K562 (cell line): ENCODE measurements at regions not wholly inside any gene's neighbourhood (a gene's known extent, or its start where the extent isn't known, plus 50 kb on each side); places are given as distances from the start of the nearest gene placed in this dataset.

ENCODE experiments used
- ATAC-seq: fragments of 200-7000 bp; cut with Tn5 transposase; 3 replicates; pipeline ENCODE4 v1.9.1; 2020; ENCODE audit warnings: moderate library complexity
- BruUV-seq: library from RNA; stranded (reverse); fragments of 400-500 nt; replicated peaks from 2 replicates; lab custom pipeline; 2021; lab: Mats Ljungman, UMichigan
- CTCF ChIA-PET: fragments of 300-600 bp; formaldehyde crosslinking; extraction: SDS; loops from one replicate; lab custom pipeline; 2021; ENCODE audit warnings: low intra/inter-chr PET ratio; lab: Yijun Ruan, JAX
- POLR2A ChIA-PET: fragments of 300-600, 350-650 bp; sonication (Branson Sonifier 250); formaldehyde crosslinking; extraction: SDS; loops from one replicate; lab custom pipeline; 2021; ENCODE audit warnings: antibody characterized with exemption, inconsistent platforms; lab: Yijun Ruan, JAX
- DNase-seq, 4 experiments: peaks; one replicate each; pipeline versions ENCODE4 v3.0.0 to v3.0.0-alpha.2; 2011 to 2018; ENCODE audit warnings: low spot score in 3 of 4, mixed read lengths in 3 of 4; ENCODE audit errors: extremely low read depth in 1 of 4
- FAIRE-seq: peaks from 2 replicates; lab custom pipeline; 2011; peaks lifted over from hg19 to GRCh38; lab: Jason Lieb, UNC
- H2AFZ ChIP-seq: 2 replicates; pipeline ENCODE4 v1.6.0; 2011; ENCODE audit warnings: low read depth, low read length, control low read depth, inconsistent platforms
- H3K27ac ChIP-seq: fragments of 200-600 bp; 3 replicates; pipeline ENCODE4 v1.8.0; 2011; ENCODE audit warnings: low read depth, mild to moderate bottlenecking, control low read depth, inconsistent platforms, low read length, moderate library complexity, mixed read lengths; ENCODE audit errors: extremely low read depth
- H3K27me3 ChIP-seq, 2 experiments: fragments of 300-600 bp in 1 of 2; 2 replicates in 1 of 2; 3 replicates in 1 of 2; pipeline versions ENCODE4 v1.6.0 to v1.8.0; 2011; ENCODE audit warnings: inconsistent platforms in 2 of 2, low read length in 2 of 2, mild to moderate bottlenecking in 1 of 2, mixed read lengths in 1 of 2, moderate library complexity in 1 of 2; ENCODE audit not compliant: control insufficient read depth in 2 of 2, insufficient read depth in 2 of 2
- H3K36me3 ChIP-seq: fragments of 300-600 bp; 3 replicates; pipeline ENCODE4 v1.8.0; 2011; ENCODE audit warnings: mild to moderate bottlenecking, low read length, inconsistent platforms; ENCODE audit not compliant: control insufficient read depth, insufficient read depth
- H3K4me1 ChIP-seq, 2 experiments: fragments of 200-600 bp in 1 of 2; replicated peaks in 1 of 2; 2 replicates in 1 of 2; 3 replicates in 1 of 2; pipeline versions ENCODE4 v1.5.1 to v1.8.0; 2011; ENCODE audit warnings: inconsistent platforms in 2 of 2, low read length in 2 of 2, mild to moderate bottlenecking in 1 of 2, mixed read lengths in 1 of 2, moderate library complexity in 1 of 2; ENCODE audit not compliant: control insufficient read depth in 2 of 2, insufficient read depth in 2 of 2
- H3K4me2 ChIP-seq: 2 replicates; pipeline ENCODE4 v1.6.1; 2011; ENCODE audit warnings: low read length, control low read depth, inconsistent platforms, mixed read lengths; ENCODE audit not compliant: insufficient read depth
- H3K4me3 ChIP-seq: fragments of 200-600 bp; sonication (generic), shearing (Covaris generic); 2 replicates; pipeline ENCODE4 v1.5.1; 2016; ENCODE audit warnings: control low read depth, inconsistent platforms
- H3K79me2 ChIP-seq: fragments of 200-600 bp; 3 replicates; pipeline ENCODE4 v1.8.0; 2011; ENCODE audit warnings: low read length, inconsistent platforms; ENCODE audit not compliant: control insufficient read depth, insufficient read depth
- H3K9ac ChIP-seq, 2 experiments: 2 replicates each; pipeline versions ENCODE4 v1.6.0 to v1.6.1; 2011; ENCODE audit warnings: low read depth in 2 of 2, low read length in 2 of 2, control low read depth in 1 of 2, inconsistent platforms in 1 of 2, mild to moderate bottlenecking in 1 of 2, mixed read lengths in 1 of 2; ENCODE audit not compliant: insufficient read depth in 1 of 2
- H3K9me1 ChIP-seq: one replicate; pipeline ENCODE4 v1.6.0; 2011; ENCODE audit warnings: inconsistent platforms, mild to moderate bottlenecking, low read length, moderate library complexity; ENCODE audit not compliant: control insufficient read depth, insufficient read depth
- H3K9me3 ChIP-seq: replicated peaks from 2 replicates; pipeline ENCODE4 v1.5.1; 2011; ENCODE audit warnings: low read depth, low read length, inconsistent platforms; ENCODE audit not compliant: control insufficient read depth, insufficient read depth
- H4K20me1 ChIP-seq: replicated peaks from 2 replicates; pipeline ENCODE4 v1.6.1; 2011; ENCODE audit warnings: low read length, inconsistent platforms, mixed read lengths; ENCODE audit not compliant: control insufficient read depth, insufficient read depth
- CEBPG ChIP-seq, 3 experiments: fragments of 200-800 bp in 1 of 3; sonication (Bioruptor generic) in 1 of 3; sonication (generic) in 1 of 3; formaldehyde crosslinking in 1 of 3; IDR thresholded peaks in 2 of 3; conservative IDR thresholded peaks in 1 of 3; 2 replicates each; pipeline versions ENCODE4 v1.6.1 to v1.8.0; 2016 to 2022; ENCODE audit warnings: missing compliant biosample characterization in 2 of 3, missing genetic modification characterization in 2 of 3, mild to moderate bottlenecking in 1 of 3, missing genetic modification reagents in 1 of 3
- DMBX1 ChIP-seq: fragments of 250-450 bp; sonication (Bioruptor Pico); IDR thresholded peaks from 2 replicates; pipeline ENCODE4 v1.8.0; 2022; ENCODE audit warnings: inconsistent platforms, mild to moderate bottlenecking, moderate library complexity, borderline replicate concordance
- ELK3 ChIP-seq: fragments of 450-650 bp; formaldehyde crosslinking; IDR thresholded peaks from 2 replicates; pipeline ENCODE4 v1.4.0; 2020; ENCODE audit warnings: mild to moderate bottlenecking
- ERF ChIP-seq: fragments of 450-650 bp; formaldehyde crosslinking; IDR thresholded peaks from 2 replicates; pipeline ENCODE4 v1.4.0; 2020; ENCODE audit warnings: mild to moderate bottlenecking, mixed read lengths
- KDM4B ChIP-seq, 2 experiments: fragments of 450-650 bp in 1 of 2; sonication (generic) in 1 of 2; IDR thresholded peaks; 2 replicates each; pipeline ENCODE4 v1.6.1; 2016 to 2017; ENCODE audit warnings: borderline replicate concordance in 2 of 2, antibody characterized with exemption in 1 of 2, low read depth in 1 of 2, mild to moderate bottlenecking in 1 of 2
- MEIS2 ChIP-seq: fragments of 450-650 bp; IDR thresholded peaks from 2 replicates; pipeline ENCODE4 v1.6.1; 2014; ENCODE audit warnings: mild to moderate bottlenecking; ENCODE audit not compliant: partially characterized antibody
- NONO ChIP-seq, 2 experiments: fragments of 200-400 bp in 1 of 2; fragments of 450-650 bp in 1 of 2; formaldehyde crosslinking in 1 of 2; IDR thresholded peaks; 2 replicates each; pipeline ENCODE4 v1.6.1; 2017; ENCODE audit warnings: low read depth in 2 of 2, mild to moderate bottlenecking in 2 of 2, moderate library complexity in 2 of 2, low read length in 1 of 2
- NR0B1 ChIP-seq: fragments of 450-650 bp; IDR thresholded peaks from one replicate; pipeline ENCODE4 v1.6.1; 2018; ENCODE audit warnings: mild to moderate bottlenecking, moderate library complexity; ENCODE audit not compliant: partially characterized antibody
- PML ChIP-seq: IDR thresholded peaks from 2 replicates; pipeline ENCODE4 v1.6.1; 2012; ENCODE audit warnings: low read length, inconsistent platforms
- SPI1 ChIP-seq: IDR thresholded peaks from 2 replicates; pipeline ENCODE4 v1.6.1; 2011; ENCODE audit warnings: low read depth, low read length, control low read depth, borderline replicate concordance
- SUPT5H ChIP-seq: fragments of 450-650 bp; IDR thresholded peaks from 2 replicates; pipeline ENCODE4 v1.6.1; 2016
- TFAM ChIP-seq: fragments of 250-450 bp; sonication (Bioruptor Pico); conservative IDR thresholded peaks from 2 replicates; pipeline ENCODE4 v1.5.0; 2021; ENCODE audit warnings: mild to moderate bottlenecking, moderate library complexity
- TGIF2 ChIP-seq: sonication (generic); formaldehyde crosslinking; IDR thresholded peaks from 2 replicates; pipeline ENCODE4 v1.8.1; 2022; ENCODE audit warnings: mild to moderate bottlenecking, missing genetic modification reagents, moderate library complexity
- THAP7 ChIP-seq: fragments of 250-450 bp; sonication (Bioruptor Pico); IDR thresholded peaks from 2 replicates; pipeline ENCODE4 v1.5.0; 2021
- ZBTB2 ChIP-seq: fragments of 450-650 bp; IDR thresholded peaks from 2 replicates; pipeline ENCODE4 v1.6.1; 2016; ENCODE audit warnings: antibody characterized with exemption
- ZNF174 ChIP-seq: fragments of 250-450 bp; sonication (Bioruptor Pico); IDR thresholded peaks from 2 replicates; pipeline ENCODE4 v1.4.0; 2020; ENCODE audit warnings: mild to moderate bottlenecking
- ZNF232 ChIP-seq: sonication (generic); formaldehyde crosslinking; IDR thresholded peaks from 2 replicates; pipeline ENCODE4 v1.8.0; 2022; ENCODE audit warnings: mild to moderate bottlenecking, missing genetic modification reagents
- ZNF707 ChIP-seq: fragments of 250-450 bp; sonication (Bioruptor Pico); conservative IDR thresholded peaks from 2 replicates; pipeline ENCODE4 v1.8.0; 2022; ENCODE audit warnings: inconsistent platforms, mild to moderate bottlenecking, moderate library complexity
- ZNF76 ChIP-seq: fragments of 250-450 bp; sonication (Bioruptor Pico); IDR thresholded peaks from 2 replicates; pipeline ENCODE4 v1.4.0; 2020; ENCODE audit warnings: mild to moderate bottlenecking, moderate library complexity, borderline replicate concordance
- WGBS: fragments of 100-300 bp; shearing (Covaris generic); methylation state at CpG from one replicate; pipeline ENCODE4 v1.1.6; 2016; ENCODE audit warnings: low coverage, mixed read lengths; ENCODE audit not compliant: insufficient coverage; ENCODE audit errors: missing lambda C conversion rate; 5-methylcytosine and 5-hydroxymethylcytosine counted together
- in situ Hi-C: fragments of 300-500 bp; cut with MboI; formaldehyde crosslinking; loops from 4 replicates; pipeline ENCODE4 v1.15.0; 2018; ENCODE audit warnings: inconsistent platforms, mixed read lengths
- intact Hi-C: fragments of 100-400 bp; cut with micrococcal nuclease; formaldehyde crosslinking; loops from 2 replicates; pipeline ENCODE4 v1.14.2; 2022

DNA sequence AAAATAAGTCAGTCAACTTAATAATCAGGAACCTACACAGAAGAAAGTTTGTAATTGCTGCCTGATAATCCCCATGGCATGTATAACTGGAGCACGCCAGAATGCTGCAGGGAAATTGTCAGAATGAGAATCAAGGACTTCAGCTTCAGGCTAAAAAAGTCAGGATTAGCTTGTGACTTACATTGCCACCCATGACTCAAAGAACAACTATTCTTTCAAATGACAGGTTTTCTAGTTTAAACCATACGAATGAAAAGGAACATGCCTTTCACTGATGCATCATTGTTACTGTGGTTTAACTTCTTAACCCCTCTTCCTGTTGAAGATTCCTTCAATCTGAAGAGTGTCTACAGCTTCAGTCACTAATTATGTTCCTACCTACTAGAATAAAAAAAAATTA lies 112.4 kb downstream of the ISL1 start (continued):
- TF ChIP-seq ZNF174 (CRISPR knock-in tag) (no peak), ZNF232 (no peak), ZNF707 (CRISPR knock-in tag) (no peak), TGIF2 (CRISPR knock-in tag) (no peak), TFAM (CRISPR knock-in tag) (no peak)

GRCh38 chr5:51517838-51518237 lies 134.6 kb downstream of the ISL1 start:
- Histone ChIP-seq H4K20me1 (no peaks in the 10 kb centered on the region), H3K9me1 (no peaks in the 10 kb centered on the region), H3K9ac (no peak overlapping the region), H3K9me3 (no peaks in the 10 kb centered on the region), H3K4me2 (no peak overlapping the region), H2AFZ (no peak overlapping the region), H3K27ac (no peak overlapping the region), H3K79me2 (no peaks in the 10 kb centered on the region), H3K36me3 (no peaks in the 10 kb centered on the region), H3K4me1 (no peaks in the 10 kb centered on the region), H3K27me3 (no peaks in the 10 kb centered on the region), H3K4me3 (no peak overlapping the region)
- no TSS peak for BruUV-seq
- in situ Hi-C loops (no loop called here), intact Hi-C loops (no loop called here)
- CTCF ChIA-PET: no interaction called here
- no peak for FAIRE-seq
- TF ChIP-seq MEIS2 (no peak), ZNF76 (CRISPR knock-in tag) (no peak), SPI1 (no peak), CEBPG (CRISPR knock-in tag; IDR thresholded peaks at IDR 0.05) (no peak), CEBPG (tag; conservative IDR thresholded peaks at IDR 0.05 in 1 of 2, IDR thresholded peaks at IDR 0.05 in 1 of 2) (no peak), SUPT5H (no peak), NR0B1 (no peak), KDM4B (IDR thresholded peaks at IDR 0.05; ENCODE audit: borderline replicate concordance in 2 of 2, low read depth in 1 of 2) (no peak), THAP7 (CRISPR knock-in tag) (no peak), DMBX1 (no peak), ZBTB2 (no peak), NONO (IDR thresholded peaks at IDR 0.05; ENCODE audit: low read depth in 2 of 2, low read length in 1 of 2) (no peak), ERF (CRISPR knock-in tag) (no peak), PML (no peak), ELK3 (no peak)
- no peak for DNase-seq
- no peak for ATAC-seq
- 0% methylated on average over 1 of the region's 1 CpG for WGBS
- POLR2A ChIA-PET: no interaction called here
